ENCODE measurements at regions not wholly inside any gene's neighbourhood (a gene's known extent, or its start where the extent isn't known, plus 50 kb on each side); places are given as distances from the start of the nearest gene placed in this dataset.

- no peak for TF ChIP-seq ZBTB40 (IDR thresholded peaks at IDR 0.05)
- no peak for TF ChIP-seq ZBTB40 (CRISPR knock-in tag; IDR thresholded peaks at IDR 0.05)
- TF ChIP-seq SMARCC2 (IDR thresholded peaks at IDR 0.05; ENCODE audit: low read depth), result no peak
- no peak for TF ChIP-seq UBTF (IDR thresholded peaks at IDR 0.05; ENCODE audit: borderline replicate concordance in 1 of 2, low read depth in 2 of 2, low read length in 2 of 2)
- TF ChIP-seq CREB3L1 (IDR thresholded peaks at IDR 0.05; ENCODE audit: borderline replicate concordance, low read depth), result no peak
- no peak for TF ChIP-seq GTF2F1 (IDR thresholded peaks at IDR 0.05; ENCODE audit: low read depth, low read length)
- no peak for TF ChIP-seq TRIM28 (IDR thresholded peaks at IDR 0.05)
Measured at GRCh38 chr5:3335301-3335700, 260.3 kb upstream of the IRX1 start (continued).
